ENCODE measurements at regions not wholly inside any gene's neighbourhood (a gene's known extent, or its start where the extent isn't known, plus 50 kb on each side); places are given as distances from the start of the nearest gene placed in this dataset.

DNA sequence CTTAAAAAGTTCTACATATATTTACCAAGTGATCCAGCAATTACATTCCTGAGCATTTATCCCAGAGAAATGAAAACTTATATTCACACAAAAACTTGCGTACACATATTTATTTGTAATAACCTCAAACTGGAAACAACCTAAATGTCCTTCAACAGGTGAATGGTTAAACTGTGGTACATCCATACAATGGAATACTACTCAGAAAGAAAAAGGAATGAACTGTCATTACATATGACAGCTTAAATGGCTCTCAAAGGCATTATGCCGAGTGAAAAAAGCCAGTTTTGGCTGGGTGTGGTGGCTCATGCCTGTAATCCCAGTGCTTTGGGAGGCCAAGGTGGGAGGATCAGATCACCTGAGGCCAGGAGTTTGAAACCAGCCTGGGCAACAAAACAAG, 79.1 kb upstream of the DYNC1I2 start:
- H3K27me3 Mint-ChIP-seq: peaks cover 10% of the 10 kb centered on the region
- CTCF ChIA-PET: interaction anchor here (1.2 kb wide), 1 partner anchor 9 kb away, joined by 5 read pairs; no protein-coding TSS in a partner anchor
- no peaks in the 10 kb centered on the region for H3K36me3 Mint-ChIP-seq
- DNase-seq: no peak
- H3K27ac Mint-ChIP-seq: no peak overlapping the region
- H3K4me3 Mint-ChIP-seq: no peak overlapping the region
- H3K4me1 Mint-ChIP-seq: no peaks in the 10 kb centered on the region
- ATAC-seq: no peak
- H3K9me3 Mint-ChIP-seq (ENCODE audit: low read depth): no peaks in the 10 kb centered on the region

GRCh38 chr2:171610824-171611223, 76.4 kb upstream of the DYNC1I2 start:
- H3K27ac Mint-ChIP-seq: no peak overlapping the region
- DNase-seq (no peak), ATAC-seq (no peak)
- peaks cover 7% of the 10 kb centered on the region for H3K27me3 Mint-ChIP-seq
- CTCF ChIA-PET: no interaction called here
- no peaks in the 10 kb centered on the region for H3K9me3 Mint-ChIP-seq (ENCODE audit: low read depth)
- H3K36me3 Mint-ChIP-seq: no peaks in the 10 kb centered on the region
- H3K4me3 Mint-ChIP-seq: no peak overlapping the region
- no peaks in the 10 kb centered on the region for H3K4me1 Mint-ChIP-seq

- no peaks in the 10 kb centered on the region for H3K9me3 Mint-ChIP-seq (ENCODE audit: low read depth)
- no peak overlapping the region for H3K27ac Mint-ChIP-seq
- no peaks in the 10 kb centered on the region for H3K36me3 Mint-ChIP-seq
- CTCF ChIA-PET: no interaction called here
- ATAC-seq (no peak), DNase-seq (no peak)
- H3K4me1 Mint-ChIP-seq: no peaks in the 10 kb centered on the region
- peaks cover 13% of the 10 kb centered on the region for H3K27me3 Mint-ChIP-seq
- no peak overlapping the region for H3K4me3 Mint-ChIP-seq
These were observed 72.2 kb upstream of the DYNC1I2 start for GRCh38 chr2:171615069-171615468.

GRCh38 chr2:171617981-171618380, 69.3 kb upstream of the DYNC1I2 start:
- Mint-ChIP-seq H3K27ac (no peak overlapping the region), H3K27me3 (peaks cover 20% of the 10 kb centered on the region), H3K36me3 (no peaks in the 10 kb centered on the region), H3K9me3 (ENCODE audit: low read depth) (no peaks in the 10 kb centered on the region), H3K4me3 (no peak overlapping the region), H3K4me1 (no peaks in the 10 kb centered on the region)
- CTCF ChIA-PET: no interaction called here
- ATAC-seq (no peak), DNase-seq (no peak)

- Mint-ChIP-seq H3K27me3 (peaks cover 15% of the 10 kb centered on the region), H3K9me3 (ENCODE audit: low read depth) (peaks cover 4% of the 10 kb centered on the region), H3K4me1 (no peaks in the 10 kb centered on the region), H3K36me3 (no peaks in the 10 kb centered on the region), H3K4me3 (no peak overlapping the region), H3K27ac (no peak overlapping the region)
- CTCF ChIA-PET: no interaction called here
- DNase-seq (no peak), ATAC-seq (no peak)
These were observed 62.3 kb upstream of the DYNC1I2 start for GRCh38 chr2:171625006-171625405.

- CTCF ChIA-PET: no interaction called here
These were observed 60.3 kb upstream of the DYNC1I2 start for GRCh38 chr2:171626949-171627348.

DNA sequence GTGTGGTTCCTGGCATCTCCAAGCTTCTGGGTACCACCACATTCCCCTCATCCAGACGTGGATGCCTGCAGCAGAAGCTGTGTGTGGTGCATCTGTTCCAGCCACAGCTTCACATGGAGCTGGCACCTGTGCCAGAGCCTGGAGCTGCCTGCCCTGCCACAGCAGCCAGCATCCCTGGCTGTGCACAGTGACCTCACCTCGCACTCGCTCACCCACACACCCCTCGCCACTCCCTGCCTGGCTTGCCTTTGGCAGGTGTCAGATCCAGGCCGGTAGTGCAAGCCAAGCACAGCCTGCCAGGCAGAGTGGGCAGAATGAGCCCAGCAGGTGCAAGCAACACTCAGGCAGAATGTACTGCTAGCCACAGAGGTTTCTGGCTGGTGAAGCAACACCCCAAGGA, 59.9 kb upstream of the DYNC1I2 start:
- no peak for ATAC-seq

More at GRCh38 chr2:171626949-171627348, 60.3 kb upstream of the DYNC1I2 start:
- DNase-seq (no peak), ATAC-seq (no peak)
- H3K4me3 Mint-ChIP-seq: no peak overlapping the region
- H3K27ac Mint-ChIP-seq: no peak overlapping the region
- no peaks in the 10 kb centered on the region for H3K4me1 Mint-ChIP-seq
- peaks cover 13% of the 10 kb centered on the region for H3K9me3 Mint-ChIP-seq (ENCODE audit: low read depth)
- H3K36me3 Mint-ChIP-seq: no peaks in the 10 kb centered on the region
- peaks cover 8% of the 10 kb centered on the region for H3K27me3 Mint-ChIP-seq

GRCh38 chr2:171629113-171629512, 58.2 kb upstream of the DYNC1I2 start:
- DNase-seq: no peak

More for the DNA sequence above, 59.9 kb upstream of the DYNC1I2 start:
- no peak overlapping the region for H3K4me3 Mint-ChIP-seq
- CTCF ChIA-PET: interaction anchor here (0.6 kb wide), 1 partner anchor 33 kb away, joined by 4 read pairs; no protein-coding TSS in a partner anchor
- no peak overlapping the region for H3K27ac Mint-ChIP-seq
- no peaks in the 10 kb centered on the region for H3K36me3 Mint-ChIP-seq
- no peaks in the 10 kb centered on the region for H3K4me1 Mint-ChIP-seq
- peaks cover 17% of the 10 kb centered on the region for H3K9me3 Mint-ChIP-seq (ENCODE audit: low read depth)
- H3K27me3 Mint-ChIP-seq: peaks cover 8% of the 10 kb centered on the region
- DNase-seq: no peak

GRCh38 chr2:171630089-171630770, 57.0 kb upstream of the DYNC1I2 start:
- H3K27me3 Mint-ChIP-seq: peaks cover 11% of the 10 kb centered on the region
- H3K4me3 Mint-ChIP-seq: no peak overlapping the region
- no peaks in the 10 kb centered on the region for H3K4me1 Mint-ChIP-seq
- CTCF ChIA-PET: no interaction called here
- H3K36me3 Mint-ChIP-seq: no peaks in the 10 kb centered on the region
- H3K9me3 Mint-ChIP-seq (ENCODE audit: low read depth): peaks cover 18% of the 10 kb centered on the region
- no peak overlapping the region for H3K27ac Mint-ChIP-seq
- DNase-seq (no peak), ATAC-seq (no peak)

More at GRCh38 chr2:171629113-171629512, 58.2 kb upstream of the DYNC1I2 start:
- Mint-ChIP-seq H3K27me3 (peaks cover 11% of the 10 kb centered on the region), H3K4me3 (no peak overlapping the region), H3K27ac (no peak overlapping the region), H3K4me1 (no peaks in the 10 kb centered on the region), H3K36me3 (no peaks in the 10 kb centered on the region), H3K9me3 (ENCODE audit: low read depth) (peaks cover 18% of the 10 kb centered on the region)
- CTCF ChIA-PET: no interaction called here
- ATAC-seq: no peak

DNA sequence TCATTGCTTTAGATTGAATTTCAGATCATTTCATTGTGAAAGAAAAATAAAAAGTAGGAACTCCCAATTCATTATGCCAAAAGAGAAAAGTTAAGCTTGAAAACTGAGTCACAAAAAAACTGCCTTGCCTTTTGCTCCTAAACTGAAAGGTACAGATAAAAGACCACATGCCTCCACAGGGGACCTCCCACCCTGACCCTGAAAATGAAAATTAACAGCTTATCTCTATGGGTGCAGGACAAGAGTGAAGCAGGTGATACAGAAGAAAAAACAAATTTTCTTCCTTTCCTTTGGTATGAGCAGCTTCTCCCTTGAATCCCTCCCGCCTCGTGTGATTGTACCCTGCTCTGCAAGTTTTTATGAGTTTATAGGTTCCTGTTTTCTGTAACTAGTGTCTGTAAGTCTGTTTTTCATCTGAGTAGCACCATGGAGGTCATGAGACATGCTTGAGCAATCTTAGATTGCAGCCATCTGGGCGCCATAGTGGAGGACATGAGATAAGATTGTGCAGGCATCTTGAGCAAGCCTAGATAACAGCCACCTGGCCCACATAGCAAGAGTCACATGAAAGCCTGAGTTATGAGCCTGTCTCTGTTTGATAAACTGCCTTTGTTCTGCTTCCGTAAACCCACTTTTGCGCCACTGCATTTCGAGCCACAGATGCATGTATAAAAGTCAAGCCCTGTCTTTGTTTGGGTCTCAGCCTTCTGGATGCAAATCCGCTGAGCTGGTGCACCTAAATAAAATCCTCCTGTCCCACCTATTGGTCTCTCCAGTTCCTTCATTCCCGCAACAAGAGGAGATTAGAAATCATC, 56.2 kb upstream of the DYNC1I2 start:
- DNase-seq: no peak
- Mint-ChIP-seq H3K36me3 (no peaks in the 10 kb centered on the region), H3K4me3 (no peak overlapping the region), H3K9me3 (ENCODE audit: low read depth) (peaks cover 18% of the 10 kb centered on the region), H3K27me3 (peaks cover 9% of the 10 kb centered on the region), H3K27ac (no peak overlapping the region), H3K4me1 (no peaks in the 10 kb centered on the region)
- ATAC-seq: no peak
- CTCF ChIA-PET: no interaction called here

Measured in activated CD8-positive, alpha-beta memory T cell treated with anti-CD3 and anti-CD28 coated beads, Interleukin-2, amount 10 ng/mL, durations not matched to agents 7 days and 5 days (primary cell).